ENCODE measurements at regions not wholly inside any gene's neighbourhood (a gene's known extent, or its start where the extent isn't known, plus 50 kb on each side); places are given as distances from the start of the nearest gene placed in this dataset.

GRCh38 chr15:101550124-101550523 lies 60.6 kb upstream of the PCSK6 start:
- DNase-seq (ENCODE audit: low spot score, unreplicated experiment): no peak
- peaks cover 7% of the 10 kb centered on the region for H3K4me1 Mint-ChIP-seq (ENCODE audit: low read depth)
- H3K36me3 Mint-ChIP-seq (ENCODE audit: insufficient read depth): no peaks in the 10 kb centered on the region
- no peak overlapping the region for H3K27ac Mint-ChIP-seq
- no peak for TF ChIP-seq CTCF (IDR thresholded peaks at IDR 0.05; ENCODE audit: unreplicated experiment)
- no peaks in the 10 kb centered on the region for H3K9me3 Mint-ChIP-seq (ENCODE audit: low read depth)
- no peak overlapping the region for H3K4me3 Mint-ChIP-seq (ENCODE audit: low read depth)
- peaks cover 41% of the 10 kb centered on the region for H3K27me3 Mint-ChIP-seq

- no peak for TF ChIP-seq CTCF (IDR thresholded peaks at IDR 0.05; ENCODE audit: unreplicated experiment)
- Mint-ChIP-seq H3K9me3 (ENCODE audit: low read depth) (no peaks in the 10 kb centered on the region), H3K27me3 (peaks cover 45% of the 10 kb centered on the region), H3K36me3 (ENCODE audit: insufficient read depth) (no peaks in the 10 kb centered on the region), H3K4me3 (ENCODE audit: low read depth) (no peak overlapping the region), H3K4me1 (ENCODE audit: low read depth) (peaks cover 7% of the 10 kb centered on the region), H3K27ac (no peak overlapping the region)
- no peak for DNase-seq (ENCODE audit: low spot score, unreplicated experiment)
Observed at GRCh38 chr15:101549647-101550046, 60.1 kb upstream of the PCSK6 start.

GRCh38 chr15:101547737-101548136 lies 58.2 kb upstream of the PCSK6 start:
- Mint-ChIP-seq H3K4me3 (ENCODE audit: low read depth) (no peak overlapping the region), H3K9me3 (ENCODE audit: low read depth) (no peaks in the 10 kb centered on the region), H3K4me1 (ENCODE audit: low read depth) (peaks cover 7% of the 10 kb centered on the region), H3K36me3 (ENCODE audit: insufficient read depth) (no peaks in the 10 kb centered on the region), H3K27me3 (peaks cover 48% of the 10 kb centered on the region), H3K27ac (no peak overlapping the region)
- TF ChIP-seq CTCF (IDR thresholded peaks at IDR 0.05; ENCODE audit: unreplicated experiment): no peak
- DNase-seq (ENCODE audit: low spot score, unreplicated experiment): no peak

GRCh38 chr15:101545548-101546505 lies 56.3 kb upstream of the PCSK6 start:
- Mint-ChIP-seq H3K4me1 (ENCODE audit: low read depth) (peaks cover 2% of the 10 kb centered on the region), H3K27ac (no peak overlapping the region), H3K4me3 (ENCODE audit: low read depth) (no peak overlapping the region), H3K36me3 (ENCODE audit: insufficient read depth) (no peaks in the 10 kb centered on the region), H3K27me3 (peaks cover 44% of the 10 kb centered on the region), H3K9me3 (ENCODE audit: low read depth) (no peaks in the 10 kb centered on the region)
- no peak for TF ChIP-seq CTCF (IDR thresholded peaks at IDR 0.05; ENCODE audit: unreplicated experiment)
- DNase-seq (ENCODE audit: low spot score, unreplicated experiment): no peak

- H3K4me1 Mint-ChIP-seq (ENCODE audit: low read depth): no peaks in the 10 kb centered on the region
- no peak overlapping the region for H3K27ac Mint-ChIP-seq
- DNase-seq (ENCODE audit: low spot score, unreplicated experiment): no peak
- no peaks in the 10 kb centered on the region for H3K9me3 Mint-ChIP-seq (ENCODE audit: low read depth)
- TF ChIP-seq CTCF (IDR thresholded peaks at IDR 0.05; ENCODE audit: unreplicated experiment): no peak
- no peak overlapping the region for H3K4me3 Mint-ChIP-seq (ENCODE audit: low read depth)
- peaks cover 39% of the 10 kb centered on the region for H3K27me3 Mint-ChIP-seq
- H3K36me3 Mint-ChIP-seq (ENCODE audit: insufficient read depth): no peaks in the 10 kb centered on the region
Observed at GRCh38 chr15:101544613-101544945, 55.1 kb upstream of the PCSK6 start.

Data from progenitor cell of endocrine pancreas (in vitro differentiated cells).